GM21717 (cell line): ENCODE measurements at regions not wholly inside any gene's neighbourhood (a gene's known extent, or its start where the extent isn't known, plus 50 kb on each side); places are given as distances from the start of the nearest gene placed in this dataset.
A peak's percentile ranks its signal among the peaks of the same experiment; 100 is the strongest.
"Not testable (repeated sequence)": the region's sequence is repeated elsewhere in the genome, so short reads cannot be mapped to it uniquely, and the experiment has no call there.

Experiments used
- ATAC-seq: cut with Tn5 transposase; IDR thresholded peaks from one replicate; pipeline ENCODE4 v1.9.1; 2021; ENCODE audit warnings: mild to moderate bottlenecking, moderate library complexity; ENCODE audit not compliant: unreplicated experiment

DNA sequence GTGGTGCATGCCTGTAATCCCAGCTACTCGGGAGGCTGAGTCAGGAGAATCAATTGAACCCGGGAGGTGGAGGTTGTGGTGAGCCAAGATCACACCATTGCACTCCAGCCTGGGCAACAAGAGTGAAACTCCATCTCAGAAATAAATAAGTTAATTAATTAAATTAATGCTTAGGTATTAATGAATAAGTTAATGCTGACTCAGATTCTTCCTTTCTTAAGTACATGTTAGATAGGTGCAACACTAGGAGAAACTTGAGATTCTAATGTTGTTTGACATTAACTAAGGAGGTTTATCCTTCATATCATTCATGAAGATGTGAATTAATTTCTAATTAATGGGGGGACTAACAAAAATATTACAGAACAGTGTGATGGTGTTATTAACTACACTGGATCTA lies 812.6 kb upstream of the SPRY2 start:
- no peak for ATAC-seq

DNA sequence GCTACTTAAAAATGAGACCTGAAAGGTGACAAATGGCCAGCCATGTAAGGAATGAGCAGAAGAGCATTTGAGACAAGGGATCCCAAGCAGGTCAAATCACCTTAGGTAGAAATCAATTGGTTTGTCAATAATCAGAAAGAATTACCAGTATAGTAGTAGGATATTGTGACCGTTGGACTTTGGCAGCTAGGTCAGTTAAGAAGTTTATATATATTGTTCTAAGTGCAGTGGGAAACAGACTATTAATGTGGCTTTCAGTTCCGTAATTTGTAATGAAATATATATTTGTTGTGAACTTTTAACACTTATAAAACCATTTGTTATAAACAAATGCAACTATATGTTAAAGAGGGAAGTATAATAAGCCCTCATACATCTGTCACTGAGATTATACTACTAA lies 807.9 kb upstream of the SPRY2 start:
- no peak for ATAC-seq

DNA sequence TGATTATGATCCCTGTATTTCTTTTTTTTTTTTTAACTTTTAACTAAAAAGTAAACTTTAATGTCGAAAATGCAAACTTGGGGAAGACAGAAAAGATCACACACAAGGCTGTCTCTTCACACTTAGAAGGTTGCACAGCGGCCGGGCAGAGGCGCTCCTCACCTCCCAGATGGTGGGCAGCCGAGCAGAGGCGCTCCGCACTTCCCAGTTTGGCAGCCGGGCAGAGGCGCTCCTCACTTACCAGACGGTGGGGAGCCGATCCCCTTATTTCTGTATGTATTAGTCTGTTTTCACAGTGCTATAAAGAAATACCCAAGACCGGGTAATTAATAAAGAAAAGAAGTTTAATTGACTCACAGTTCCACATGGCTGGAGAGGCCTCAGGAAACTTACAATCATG lies 805.6 kb upstream of the SPRY2 start:
- ATAC-seq: not testable (repeated sequence)

DNA sequence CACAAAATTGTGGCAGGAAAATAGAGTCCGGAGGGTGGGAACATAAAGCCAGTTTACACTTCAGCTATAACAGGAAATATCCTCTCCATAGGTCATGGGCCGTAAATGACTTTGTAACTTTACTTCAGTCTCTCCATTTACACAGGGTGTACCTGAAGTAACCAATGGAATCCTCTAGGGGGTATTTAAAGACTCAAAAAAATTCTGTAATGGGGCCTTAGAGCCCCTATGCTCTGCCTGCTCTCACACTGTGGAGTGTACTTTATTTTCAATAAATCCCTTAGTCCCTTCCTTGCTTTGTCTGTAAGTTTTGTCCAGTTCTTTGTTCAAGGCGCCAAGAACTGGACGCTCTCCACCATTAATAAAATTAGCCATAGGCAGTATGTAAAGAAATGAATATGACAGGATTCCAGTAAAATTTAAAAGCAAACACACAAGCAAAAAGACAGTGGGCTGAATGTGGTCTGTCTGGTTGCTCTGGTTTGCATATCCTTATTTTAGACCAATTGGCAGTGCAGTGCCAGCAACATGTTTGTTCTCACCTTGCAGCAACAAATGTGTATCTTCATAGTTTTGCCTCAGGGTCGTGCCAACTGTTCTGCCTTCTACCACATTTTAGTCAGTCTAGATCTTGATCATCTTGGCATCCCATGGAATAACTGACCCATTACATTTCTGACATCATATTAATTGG lies 801.5 kb upstream of the SPRY2 start:
- no peak for ATAC-seq

DNA sequence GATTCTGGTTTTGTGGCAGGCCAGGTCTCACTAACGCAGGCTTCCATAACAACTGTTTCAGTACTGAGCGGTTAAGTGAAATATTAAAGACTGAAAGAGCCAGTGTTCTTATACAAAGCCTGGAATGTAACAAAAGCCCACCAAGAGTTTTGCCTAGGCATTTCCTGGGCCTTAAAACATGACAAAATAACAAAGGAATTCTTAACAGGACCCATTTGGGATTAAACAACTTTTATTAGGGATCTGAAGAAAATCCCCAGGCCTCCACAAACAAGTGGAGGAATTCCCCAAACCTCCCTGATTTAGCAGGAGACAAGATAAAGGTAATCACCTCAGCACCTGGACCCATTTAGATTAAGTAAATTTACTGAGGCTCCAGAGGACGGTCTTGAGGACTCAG lies 799.7 kb upstream of the SPRY2 start:
- ATAC-seq: no peak

DNA sequence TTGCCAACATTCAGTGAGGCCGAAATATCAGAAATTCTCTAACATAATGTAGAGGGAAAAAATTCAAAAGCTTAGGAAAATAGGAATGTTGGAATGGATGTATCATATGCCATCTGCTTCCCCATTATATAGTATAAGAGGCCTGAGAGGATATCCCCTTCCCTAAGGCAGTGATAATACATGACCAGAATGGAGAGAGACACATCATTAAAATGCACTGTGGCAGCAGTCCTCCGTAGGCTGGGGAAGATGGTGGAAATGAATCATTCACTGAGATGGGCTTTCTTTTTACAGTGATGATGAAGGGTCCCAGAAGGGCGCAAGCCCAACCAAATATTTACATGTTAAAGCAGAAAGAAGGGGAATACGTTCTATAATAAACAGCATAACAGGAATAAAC lies 799.1 kb upstream of the SPRY2 start:
- ATAC-seq: no peak

DNA sequence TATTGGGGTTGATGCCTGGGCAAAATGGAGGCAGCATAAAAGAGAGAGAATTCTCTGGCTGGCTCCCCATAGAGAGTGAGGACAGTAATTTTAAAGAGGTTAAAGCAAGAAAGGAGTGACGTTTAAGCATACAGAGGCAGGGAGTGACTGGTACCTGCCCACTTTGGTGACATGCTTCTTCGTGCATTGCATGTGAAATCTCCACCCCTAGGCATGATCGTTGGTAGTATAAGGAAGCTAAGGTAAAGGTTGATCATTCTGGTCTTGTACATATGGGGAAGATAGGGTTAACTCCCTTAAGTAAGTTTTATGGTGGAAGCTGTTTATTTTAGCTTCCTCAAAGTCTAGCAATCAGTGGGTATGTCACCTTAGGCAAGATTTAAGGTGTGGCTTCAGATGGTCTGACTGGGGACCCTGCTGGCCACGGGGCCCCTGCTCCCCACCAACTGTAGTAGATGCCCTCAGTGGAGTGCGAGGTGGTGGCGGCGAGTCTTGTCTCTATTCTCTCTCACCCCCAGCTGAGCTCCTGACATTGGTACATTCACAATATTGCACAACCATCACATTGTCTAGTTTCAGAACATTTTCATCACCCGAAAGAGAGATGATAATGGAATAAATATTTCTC lies 797.5 kb upstream of the SPRY2 start:
- no peak for ATAC-seq

DNA sequence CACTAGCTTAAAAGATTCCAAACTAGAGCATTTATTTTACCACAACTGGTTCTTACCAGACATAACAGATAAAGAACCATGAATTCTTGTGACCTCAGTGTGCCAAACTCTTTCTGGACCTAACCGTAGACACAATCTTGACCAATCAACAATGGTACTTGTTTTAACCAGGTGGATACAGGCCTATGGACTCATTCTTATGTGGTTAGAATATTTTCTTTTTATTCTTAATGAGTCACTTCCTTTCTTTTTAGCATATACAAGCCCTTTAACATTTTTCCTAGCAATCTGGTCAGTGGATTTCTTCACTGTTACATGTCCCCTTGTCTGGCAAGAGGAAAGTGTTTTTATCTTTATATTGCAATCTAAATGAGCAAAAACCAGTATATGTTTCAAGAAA lies 792.1 kb upstream of the SPRY2 start:
- ATAC-seq: no peak

DNA sequence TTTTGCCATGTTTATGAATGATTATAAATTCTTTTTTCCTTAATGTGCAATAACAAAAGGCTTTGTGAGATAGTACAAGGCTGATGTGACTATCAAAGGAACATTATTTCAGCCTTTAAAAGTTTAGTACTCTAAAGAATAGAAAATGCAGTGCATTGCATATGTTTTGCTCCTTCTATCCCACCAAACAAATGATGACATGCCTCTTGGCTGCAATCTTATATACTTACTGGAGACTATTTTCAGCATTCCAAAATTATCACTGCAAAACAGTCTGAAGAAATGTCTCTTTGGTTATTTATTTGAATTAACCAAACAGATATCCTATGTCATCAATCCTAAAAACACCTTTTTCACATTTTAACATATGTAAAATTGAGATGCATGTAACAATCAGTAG lies 776.5 kb upstream of the SPRY2 start:
- no peak for ATAC-seq

DNA sequence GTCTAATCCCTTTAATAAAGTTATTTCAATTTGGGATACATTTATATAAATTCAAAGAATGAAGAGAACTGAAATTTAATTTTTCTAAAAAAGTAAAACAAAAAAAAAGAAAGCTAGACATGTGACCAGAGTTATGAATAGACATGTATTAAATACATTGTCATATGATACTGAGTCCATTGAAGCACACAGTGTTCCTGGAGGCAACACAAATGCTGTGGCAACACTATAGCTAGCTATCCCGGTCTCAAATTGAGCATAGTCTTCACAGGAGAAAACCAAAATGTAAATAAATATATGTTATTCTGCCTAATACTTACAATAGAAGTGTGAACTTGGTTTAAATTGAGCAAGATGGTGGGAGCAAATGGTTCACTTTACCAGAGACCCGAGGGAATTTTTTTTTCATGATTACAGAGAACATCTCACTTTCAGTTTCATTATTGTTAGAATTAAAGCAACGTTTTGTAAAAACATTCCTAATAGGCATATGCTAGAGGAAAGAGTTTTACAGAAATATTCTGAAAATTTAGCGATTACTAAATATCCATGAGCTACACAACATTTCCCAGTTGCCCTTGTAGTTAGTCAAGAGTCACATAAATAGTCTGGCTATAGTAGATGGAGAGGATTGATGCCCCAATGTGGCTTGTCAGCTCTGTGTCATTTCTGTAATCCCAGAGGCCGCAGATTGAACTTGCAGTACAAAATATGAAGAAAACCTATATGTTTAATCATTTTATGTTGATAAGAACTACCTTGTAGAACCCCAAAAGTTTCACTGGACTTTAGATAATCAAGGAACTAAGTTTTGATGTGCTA lies 775.7 kb upstream of the SPRY2 start:
- ATAC-seq: peak; percentile 82

DNA sequence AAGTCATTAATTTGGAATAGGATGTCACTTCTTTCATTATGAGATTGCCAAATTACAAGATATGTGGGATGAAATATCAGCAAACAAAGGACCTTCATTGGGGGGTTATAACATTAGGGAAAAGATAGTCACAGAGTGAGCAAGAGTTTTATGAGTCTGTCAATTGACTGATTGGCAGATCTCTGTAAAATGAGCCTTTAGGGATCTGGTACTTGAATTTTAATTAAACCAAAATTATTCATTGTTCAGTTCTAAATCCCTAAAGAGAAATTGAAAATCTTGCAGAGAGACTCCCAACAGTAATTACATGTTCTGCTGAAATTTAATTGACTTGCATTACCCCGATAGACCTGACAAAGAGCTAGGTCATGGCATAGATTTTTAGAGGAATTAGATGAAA lies 768.1 kb upstream of the SPRY2 start:
- no peak for ATAC-seq

DNA sequence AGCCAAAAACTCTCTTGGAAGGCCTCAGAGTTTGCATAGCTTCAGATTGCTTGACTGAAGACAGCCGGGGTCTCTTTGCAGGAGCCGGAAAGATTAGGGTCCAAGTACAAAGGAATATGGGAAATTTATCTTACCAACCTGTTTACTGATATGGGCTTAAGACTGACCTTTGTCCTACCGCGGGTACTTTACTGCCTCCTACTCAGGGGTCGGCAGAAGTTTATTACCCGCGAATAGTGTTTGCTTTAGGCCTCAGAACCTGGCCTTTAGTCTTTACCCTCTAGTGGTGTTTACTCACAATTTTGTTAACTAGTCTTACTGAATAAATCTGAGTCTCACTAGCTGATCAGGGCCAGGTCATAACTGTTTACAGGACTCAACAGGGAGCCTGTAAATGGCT lies 765.4 kb upstream of the SPRY2 start:
- no peak for ATAC-seq

DNA sequence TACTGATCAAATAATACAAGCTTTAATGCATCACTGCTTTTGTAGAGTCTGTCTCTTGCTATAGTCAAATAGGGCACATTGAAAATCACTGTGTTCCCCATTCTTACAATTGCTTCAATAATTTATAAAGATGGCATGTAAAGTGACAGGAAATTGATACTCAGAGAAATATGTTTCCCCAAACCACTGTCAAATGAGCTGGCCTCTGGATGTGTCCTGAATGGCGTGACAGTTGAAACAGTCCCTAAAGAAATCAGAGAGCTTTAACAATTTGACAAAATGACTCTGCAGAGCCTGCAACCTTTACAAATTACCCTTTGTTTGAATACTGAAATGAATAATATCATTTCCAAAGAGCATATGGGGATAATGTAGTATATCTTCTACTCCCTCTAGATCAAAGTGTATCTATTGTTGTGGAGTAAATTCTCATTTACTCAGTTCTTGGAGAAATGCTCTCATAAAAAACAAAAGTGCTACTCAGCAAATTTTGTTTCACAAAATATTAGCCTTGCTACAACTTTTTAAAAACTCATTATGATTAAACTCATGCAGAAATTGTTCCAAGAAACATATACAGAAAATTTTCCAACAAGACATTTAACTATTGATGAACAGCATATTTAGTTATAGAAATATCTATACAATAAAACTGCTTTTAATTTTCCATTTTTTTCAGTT lies 763.2 kb upstream of the SPRY2 start:
- ATAC-seq: no peak

DNA sequence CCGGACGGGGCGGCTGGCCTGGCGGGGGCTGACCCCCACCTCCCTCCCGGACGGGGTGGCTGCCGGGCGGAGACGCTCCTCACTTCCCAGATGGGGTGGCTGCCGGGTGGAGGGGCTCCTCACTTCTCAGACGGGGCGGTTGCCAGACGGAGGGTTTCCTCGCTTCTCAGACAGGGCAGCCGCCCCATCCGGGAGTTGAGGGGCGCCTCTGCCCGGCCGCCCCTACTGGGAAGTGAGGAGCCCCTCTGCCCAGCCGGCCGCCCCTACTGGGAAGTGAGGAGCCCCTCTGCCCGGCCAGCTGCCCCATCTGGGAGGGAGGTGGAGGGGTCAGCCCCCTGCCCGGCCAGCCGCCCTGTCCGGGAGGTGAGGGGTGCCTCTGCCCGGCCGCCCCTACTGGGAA lies 761.1 kb upstream of the SPRY2 start:
- ATAC-seq: not testable (repeated sequence)

DNA sequence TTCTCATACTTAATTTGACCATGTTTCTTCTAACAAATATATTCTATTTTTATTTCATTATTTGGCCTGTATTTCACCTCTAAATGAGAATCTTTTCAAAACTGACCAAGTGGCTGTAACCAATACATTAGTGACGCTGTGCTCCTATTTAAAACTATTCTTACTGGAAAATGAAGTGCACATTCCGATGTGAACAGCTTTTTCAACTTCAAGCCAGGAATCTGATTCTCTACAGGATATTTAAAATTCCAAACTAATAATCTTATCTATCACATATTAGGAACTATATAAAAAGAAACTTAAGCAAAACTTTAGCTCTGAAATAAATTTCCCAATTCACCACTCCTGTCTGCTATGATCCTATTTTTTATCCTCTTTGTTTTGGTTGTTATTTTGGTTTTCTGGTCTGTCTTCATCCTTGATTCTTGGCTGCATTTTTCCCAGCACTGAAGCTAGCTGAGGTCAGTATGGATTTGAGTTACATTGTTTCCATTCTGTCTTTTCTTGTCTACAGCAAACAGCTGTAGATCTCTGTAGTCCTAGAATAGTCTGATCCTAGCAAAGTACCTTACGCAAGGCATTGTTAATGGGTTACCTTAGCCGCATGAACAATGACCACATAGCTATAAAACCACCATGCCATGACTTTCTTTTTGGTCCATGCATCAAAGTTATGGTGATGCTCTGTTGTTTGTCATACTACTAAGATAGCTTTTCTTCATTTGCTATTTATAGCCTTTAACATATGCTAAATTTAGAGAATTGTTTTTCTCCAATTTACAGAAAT lies 748.6 kb upstream of the SPRY2 start:
- ATAC-seq: no peak

DNA sequence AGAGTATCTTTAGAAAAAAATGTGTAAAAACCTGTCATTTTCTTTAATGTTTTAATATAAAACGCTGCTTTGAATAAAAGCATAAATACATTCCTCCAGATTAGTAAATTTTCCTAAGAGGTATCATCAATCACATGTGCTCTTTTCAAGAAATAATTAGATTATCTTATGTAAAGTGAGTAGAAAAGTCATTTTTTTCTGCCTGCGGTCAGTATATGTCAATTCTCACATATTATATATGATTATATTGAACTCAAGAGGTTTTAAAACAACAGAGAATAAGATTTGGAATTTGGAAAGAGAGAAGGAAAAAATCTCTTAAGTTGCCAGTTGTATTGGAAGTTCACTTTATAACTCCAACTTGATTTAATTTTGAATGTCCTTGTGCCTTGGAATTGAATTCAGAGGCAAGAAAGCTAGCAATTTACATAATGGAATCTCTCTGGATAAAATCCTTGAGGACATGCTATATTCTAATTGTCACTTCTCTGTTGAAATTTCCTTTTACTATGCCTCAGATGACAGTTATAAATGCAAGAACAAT lies 740.1 kb upstream of the SPRY2 start:
- ATAC-seq: no peak

DNA sequence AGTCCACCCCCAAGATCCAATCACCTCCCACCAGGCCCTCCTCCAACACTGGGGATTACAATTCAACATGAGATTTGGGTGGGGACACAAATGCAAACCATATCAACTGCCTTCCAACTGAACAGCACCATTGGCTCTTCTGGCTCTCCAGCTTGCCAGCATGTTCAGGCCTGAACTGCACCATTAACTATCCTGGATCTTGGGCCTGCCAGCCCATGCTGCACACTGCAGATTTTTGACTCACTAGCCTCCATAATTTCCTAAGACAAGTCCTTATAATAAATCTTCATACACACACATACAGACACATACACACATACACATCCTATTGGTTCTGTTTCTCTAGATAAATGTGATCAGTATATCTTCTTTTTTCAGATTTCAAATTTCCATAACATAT lies 737.1 kb upstream of the SPRY2 start:
- no peak for ATAC-seq

DNA sequence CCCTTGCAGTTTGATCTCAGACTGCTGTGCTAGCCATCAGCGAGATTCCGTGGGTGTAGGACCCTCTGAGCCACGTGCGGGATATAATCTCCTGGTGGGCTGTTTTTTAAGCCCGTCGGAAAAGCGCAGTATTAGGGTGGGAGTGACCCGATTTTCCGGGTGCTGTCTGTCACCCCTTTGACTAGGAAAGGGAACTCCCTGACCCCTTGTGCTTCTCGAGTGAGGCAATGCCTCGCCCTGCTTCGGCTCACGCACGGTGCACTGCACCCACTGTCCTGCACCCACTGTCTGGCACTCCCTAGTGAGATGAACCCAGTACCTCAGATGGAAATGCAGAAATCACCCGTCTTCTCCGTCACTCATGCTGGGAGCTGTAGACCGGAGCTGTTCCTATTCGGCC lies 728.9 kb upstream of the SPRY2 start:
- ATAC-seq: not testable (repeated sequence)

DNA sequence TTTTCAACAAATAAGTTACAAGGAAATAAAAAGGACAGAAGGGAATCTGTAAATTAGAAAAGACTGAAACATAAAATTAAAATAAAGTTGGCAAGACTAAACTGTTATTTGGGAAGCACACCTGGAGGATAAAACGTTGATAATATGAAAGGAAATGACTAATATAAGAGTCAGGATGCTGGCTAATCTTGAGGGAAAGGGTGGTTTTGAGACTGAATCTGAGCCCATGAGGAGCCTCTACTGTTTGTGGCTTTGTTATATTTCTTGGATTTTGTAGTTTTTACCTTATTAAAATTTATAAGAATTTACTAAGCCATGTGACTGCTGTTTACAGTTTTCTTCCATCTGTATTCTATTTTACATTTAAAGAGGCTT lies 718.0 kb upstream of the SPRY2 start:
- ATAC-seq: no peak

DNA sequence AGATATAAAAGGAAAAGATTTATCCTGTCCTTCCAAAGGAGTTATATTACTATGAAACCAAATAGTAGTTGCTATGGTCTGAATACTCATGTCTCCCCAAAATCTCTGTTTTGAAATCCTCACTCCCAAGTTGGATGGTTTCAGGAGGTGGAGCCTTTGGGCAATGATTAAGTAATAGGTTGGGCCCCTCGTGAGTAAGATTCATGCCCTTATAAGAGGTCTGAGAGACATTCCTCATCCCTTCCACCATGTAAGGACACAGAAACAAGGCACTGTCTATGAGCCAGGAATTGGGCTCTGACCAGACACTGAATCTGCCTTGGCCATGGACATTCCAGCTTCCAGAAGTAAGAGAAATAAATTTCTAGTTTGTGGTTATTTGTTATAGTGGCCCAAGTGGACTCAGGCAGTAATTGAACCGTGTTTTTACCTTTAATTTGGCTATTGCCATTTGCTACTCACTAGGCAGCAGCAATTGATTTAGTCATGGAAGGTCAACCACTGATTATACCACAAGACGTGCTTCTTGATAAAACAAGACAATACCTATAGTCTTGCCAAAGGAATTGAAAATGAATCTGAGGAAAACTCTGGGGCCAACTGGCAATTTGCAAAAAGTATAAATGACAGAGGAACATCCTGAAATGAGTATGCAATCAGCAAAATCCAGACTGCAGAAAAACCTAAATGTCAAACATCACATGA lies 717.4 kb upstream of the SPRY2 start:
- ATAC-seq: no peak
